Parathyroid adenoma (tissue), 2 donors: ENCODE measurements at regions not wholly inside any gene's neighbourhood (a gene's known extent, or its start where the extent isn't known, plus 50 kb on each side); places are given as distances from the start of the nearest gene placed in this dataset.
"Not testable (repeated sequence)": the region's sequence is repeated elsewhere in the genome, so short reads cannot be mapped to it uniquely, and the experiment has no call there.

ENCODE experiments used
- H2AFZ ChIP-seq: fragments of 300-600 bp; sonication (generic); one replicate; pipeline ENCODE4 v1.7.0; 2017; ENCODE audit warnings: antibody characterized with exemption, mild to moderate bottlenecking
- H3K27ac ChIP-seq: fragments of 300-600 bp; sonication (generic); one replicate; pipeline ENCODE4 v1.7.0; 2017
- H3K27me3 ChIP-seq: fragments of 300-600 bp; sonication (generic); one replicate; pipeline ENCODE4 v1.7.0; 2017; ENCODE audit warnings: low read length; ENCODE audit not compliant: control insufficient read depth, insufficient read depth
- H3K36me3 ChIP-seq: fragments of 300-600 bp; sonication (generic); one replicate; pipeline ENCODE4 v1.7.0; 2017; ENCODE audit warnings: low read length; ENCODE audit not compliant: control insufficient read depth, insufficient read depth
- H3K4me1 ChIP-seq: fragments of 300-600 bp; sonication (generic); one replicate; pipeline ENCODE4 v1.7.0; 2017; ENCODE audit warnings: control low read depth
- H3K4me2 ChIP-seq: fragments of 300-600 bp; sonication (generic); one replicate; pipeline ENCODE4 v1.7.0; 2017; ENCODE audit warnings: low read length
- H3K4me3 ChIP-seq: fragments of 300-600 bp; sonication (generic); one replicate; pipeline ENCODE4 v1.7.0; 2017; ENCODE audit warnings: low read depth, low read length
- H3K79me2 ChIP-seq: fragments of 300-600 bp; sonication (generic); one replicate; pipeline ENCODE4 v1.7.0; 2017; ENCODE audit warnings: control low read depth
- H3K9ac ChIP-seq: fragments of 300-600 bp; sonication (generic); one replicate; pipeline ENCODE4 v1.7.0; 2017; ENCODE audit warnings: mild to moderate bottlenecking
- H3K9me3 ChIP-seq: fragments of 300-600 bp; sonication (generic); one replicate; pipeline ENCODE4 v1.7.0; 2017; ENCODE audit warnings: low read length; ENCODE audit not compliant: control insufficient read depth
- TF ChIP-seq, protein P1 (sequence below): fragments of 300-600 bp; sonication (generic); IDR thresholded peaks from one replicate; pipeline ENCODE4 v1.7.0; 2017; ENCODE audit warnings: antibody characterized with exemption, mild to moderate bottlenecking
- donor health status: primary hyperparathyroidism.

DNA sequence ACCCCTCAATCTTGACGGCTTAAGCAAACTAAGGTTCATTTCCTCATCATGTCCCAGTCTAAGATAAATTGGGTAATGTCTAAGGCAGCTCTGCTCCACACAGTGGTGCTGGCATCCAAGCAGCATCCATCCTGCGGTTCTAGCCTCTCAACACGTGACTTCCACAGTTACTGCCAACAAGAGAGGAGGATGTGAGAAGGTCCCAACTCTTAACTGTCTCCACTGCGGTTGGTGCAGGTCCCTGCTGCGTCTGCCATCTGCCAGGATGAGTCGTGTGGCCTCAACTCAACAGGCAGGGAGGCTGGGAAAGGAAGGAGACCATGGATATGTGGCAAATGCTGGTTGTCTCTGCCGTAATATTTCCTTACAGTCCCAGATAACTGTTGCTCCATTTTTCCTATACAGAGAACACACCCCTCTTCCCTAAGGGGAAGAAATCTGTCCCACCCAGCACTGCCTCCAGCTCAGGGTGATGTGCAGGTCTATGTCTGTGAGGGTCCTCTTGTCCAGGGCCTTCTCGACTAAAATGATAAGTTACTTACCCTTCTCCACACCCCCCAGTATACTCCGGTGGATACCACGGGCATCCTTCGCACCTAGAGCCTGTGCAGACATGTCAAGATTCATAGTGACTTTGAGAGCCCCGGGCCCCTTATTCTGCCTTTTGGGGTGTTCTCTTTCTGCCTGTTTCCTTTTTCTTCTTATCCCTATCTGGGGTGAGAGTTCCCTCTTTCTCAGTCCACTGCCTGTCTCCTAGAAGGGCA lies 64.7 kb downstream of the KCNJ18 start:
- H3K27me3 ChIP-seq: no peaks in the 10 kb centered on the region
- no peak overlapping the region for H3K27ac ChIP-seq
- no peak overlapping the region for H3K9ac ChIP-seq
- no peaks in the 10 kb centered on the region for H3K36me3 ChIP-seq
- TF ChIP-seq, protein P1, sequence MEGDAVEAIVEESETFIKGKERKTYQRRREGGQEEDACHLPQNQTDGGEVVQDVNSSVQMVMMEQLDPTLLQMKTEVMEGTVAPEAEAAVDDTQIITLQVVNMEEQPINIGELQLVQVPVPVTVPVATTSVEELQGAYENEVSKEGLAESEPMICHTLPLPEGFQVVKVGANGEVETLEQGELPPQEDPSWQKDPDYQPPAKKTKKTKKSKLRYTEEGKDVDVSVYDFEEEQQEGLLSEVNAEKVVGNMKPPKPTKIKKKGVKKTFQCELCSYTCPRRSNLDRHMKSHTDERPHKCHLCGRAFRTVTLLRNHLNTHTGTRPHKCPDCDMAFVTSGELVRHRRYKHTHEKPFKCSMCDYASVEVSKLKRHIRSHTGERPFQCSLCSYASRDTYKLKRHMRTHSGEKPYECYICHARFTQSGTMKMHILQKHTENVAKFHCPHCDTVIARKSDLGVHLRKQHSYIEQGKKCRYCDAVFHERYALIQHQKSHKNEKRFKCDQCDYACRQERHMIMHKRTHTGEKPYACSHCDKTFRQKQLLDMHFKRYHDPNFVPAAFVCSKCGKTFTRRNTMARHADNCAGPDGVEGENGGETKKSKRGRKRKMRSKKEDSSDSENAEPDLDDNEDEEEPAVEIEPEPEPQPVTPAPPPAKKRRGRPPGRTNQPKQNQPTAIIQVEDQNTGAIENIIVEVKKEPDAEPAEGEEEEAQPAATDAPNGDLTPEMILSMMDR: no peak
- H3K4me2 ChIP-seq: no peak overlapping the region
- no peak overlapping the region for H3K4me3 ChIP-seq
- H3K9me3 ChIP-seq: no peaks in the 10 kb centered on the region
- no peaks in the 10 kb centered on the region for H3K4me1 ChIP-seq
- H3K79me2 ChIP-seq: no peaks in the 10 kb centered on the region
- no peak overlapping the region for H2AFZ ChIP-seq

DNA sequence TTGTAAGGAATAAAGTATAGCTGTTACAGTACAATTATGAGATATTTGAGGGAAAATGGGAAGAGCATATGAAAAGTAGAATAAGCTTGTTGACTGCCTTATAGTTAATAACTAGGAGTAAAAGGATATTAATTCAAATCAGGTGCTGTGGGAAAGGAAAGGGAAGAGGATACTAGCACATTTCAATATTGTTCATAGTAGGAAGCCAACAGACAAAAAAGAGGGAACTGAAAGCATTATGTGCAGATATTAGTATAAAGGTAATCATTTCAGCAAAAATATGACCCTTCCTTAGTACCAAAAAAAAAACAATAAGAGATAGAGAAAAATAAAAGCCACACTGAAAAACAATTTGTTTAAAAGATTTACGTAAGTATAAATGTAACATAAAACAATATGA lies 67.3 kb downstream of the KCNJ18 start:
- H3K27ac ChIP-seq, H3K9ac ChIP-seq, H3K36me3 ChIP-seq, H3K9me3 ChIP-seq, H3K79me2 ChIP-seq, H3K27me3 ChIP-seq, H2AFZ ChIP-seq, H3K4me3 ChIP-seq, H3K4me2 ChIP-seq, H3K4me1 ChIP-seq: not testable (repeated sequence)

DNA sequence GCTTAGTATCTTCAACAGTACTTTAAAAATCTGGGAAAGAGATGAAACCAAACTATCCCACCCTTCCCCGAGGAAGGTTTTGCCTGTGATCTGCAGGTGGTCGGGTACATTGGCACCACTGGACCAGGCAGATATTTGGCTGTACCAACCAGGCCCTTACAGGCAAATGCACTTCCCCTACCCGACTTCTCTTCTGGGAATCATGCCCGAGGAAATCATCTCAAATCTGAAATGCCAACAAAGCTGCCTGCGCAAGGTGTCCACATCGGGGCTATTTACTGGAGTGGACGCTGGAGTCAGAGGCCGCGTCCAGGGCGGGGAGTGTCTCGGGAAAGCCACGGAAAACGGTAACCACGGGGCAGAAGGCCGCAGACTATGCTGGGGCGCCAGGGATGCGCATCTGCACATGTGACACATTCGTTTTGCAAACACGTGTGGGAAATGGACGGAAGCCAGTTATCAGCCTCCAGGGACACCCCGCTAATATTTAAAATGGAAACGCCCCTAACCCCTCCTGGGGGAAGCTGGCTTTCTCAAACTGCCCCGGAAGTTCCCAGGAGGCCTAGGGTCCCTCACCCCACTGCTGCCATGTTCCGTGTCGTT lies 71.5 kb downstream of the KCNJ18 start:
- H3K9me3 ChIP-seq, H3K4me2 ChIP-seq, H3K27ac ChIP-seq, H3K4me1 ChIP-seq, H2AFZ ChIP-seq, H3K79me2 ChIP-seq, H3K9ac ChIP-seq, H3K4me3 ChIP-seq, H3K27me3 ChIP-seq, H3K36me3 ChIP-seq: not testable (repeated sequence)

DNA sequence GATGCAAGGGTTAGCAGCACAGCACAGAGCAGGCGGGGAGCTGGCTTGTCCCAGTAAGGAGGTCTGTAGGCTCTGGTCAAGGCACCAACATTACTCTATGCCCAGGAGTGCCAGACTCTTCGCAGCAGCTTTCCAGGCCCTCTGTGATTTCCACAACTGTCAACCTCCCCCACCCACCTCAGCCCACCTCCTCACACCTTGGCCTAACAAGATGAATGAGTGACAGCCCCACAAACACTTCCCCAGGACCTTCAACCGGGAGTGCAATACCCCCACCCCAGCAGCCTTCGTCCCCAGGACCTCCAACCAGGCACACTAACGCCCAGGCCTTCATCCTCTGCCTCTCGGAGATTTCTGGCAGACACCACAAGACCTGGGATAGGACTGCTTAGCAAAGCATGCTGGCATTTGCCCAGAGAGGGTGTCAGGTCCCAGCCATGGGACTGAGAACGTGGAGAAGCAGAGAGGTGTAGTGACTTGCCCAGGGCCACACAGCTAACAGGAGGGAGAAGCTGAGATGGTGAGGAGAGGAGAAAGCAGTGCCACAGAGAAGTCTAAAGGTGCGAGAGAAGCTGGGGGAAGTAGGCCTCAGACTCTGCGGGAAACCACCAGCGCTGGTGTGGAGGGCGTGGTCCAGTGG lies 73.4 kb downstream of the KCNJ18 start:
- not testable (repeated sequence) for H3K79me2 ChIP-seq, H3K4me3 ChIP-seq, H3K27me3 ChIP-seq, H3K27ac ChIP-seq, H3K9me3 ChIP-seq, H2AFZ ChIP-seq, H3K36me3 ChIP-seq, H3K4me2 ChIP-seq, H3K4me1 ChIP-seq, H3K9ac ChIP-seq

DNA sequence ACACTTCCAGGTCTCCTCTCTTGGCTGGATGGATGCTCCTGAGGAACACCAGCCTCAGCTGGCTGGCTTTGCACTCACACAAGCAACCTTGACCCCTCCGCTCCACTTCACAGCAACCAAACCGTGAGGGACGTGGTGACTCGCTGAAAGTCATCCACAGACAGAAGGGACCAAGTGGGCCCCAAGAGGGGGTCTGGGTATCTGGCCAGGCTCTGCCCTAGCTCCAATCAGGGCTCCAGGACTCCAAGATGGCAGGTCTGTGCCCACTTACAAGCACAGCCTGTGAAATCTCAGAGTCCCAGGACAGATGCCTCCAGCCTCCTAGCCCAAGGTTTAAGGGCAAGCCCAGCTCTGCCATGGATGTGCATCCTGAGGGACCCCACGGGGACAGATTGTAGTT lies 74.2 kb downstream of the KCNJ18 start:
- H3K9ac ChIP-seq, H3K27ac ChIP-seq, H3K4me1 ChIP-seq, H3K79me2 ChIP-seq, H3K9me3 ChIP-seq, H3K4me2 ChIP-seq, H2AFZ ChIP-seq, H3K4me3 ChIP-seq, H3K36me3 ChIP-seq, H3K27me3 ChIP-seq: not testable (repeated sequence)

DNA sequence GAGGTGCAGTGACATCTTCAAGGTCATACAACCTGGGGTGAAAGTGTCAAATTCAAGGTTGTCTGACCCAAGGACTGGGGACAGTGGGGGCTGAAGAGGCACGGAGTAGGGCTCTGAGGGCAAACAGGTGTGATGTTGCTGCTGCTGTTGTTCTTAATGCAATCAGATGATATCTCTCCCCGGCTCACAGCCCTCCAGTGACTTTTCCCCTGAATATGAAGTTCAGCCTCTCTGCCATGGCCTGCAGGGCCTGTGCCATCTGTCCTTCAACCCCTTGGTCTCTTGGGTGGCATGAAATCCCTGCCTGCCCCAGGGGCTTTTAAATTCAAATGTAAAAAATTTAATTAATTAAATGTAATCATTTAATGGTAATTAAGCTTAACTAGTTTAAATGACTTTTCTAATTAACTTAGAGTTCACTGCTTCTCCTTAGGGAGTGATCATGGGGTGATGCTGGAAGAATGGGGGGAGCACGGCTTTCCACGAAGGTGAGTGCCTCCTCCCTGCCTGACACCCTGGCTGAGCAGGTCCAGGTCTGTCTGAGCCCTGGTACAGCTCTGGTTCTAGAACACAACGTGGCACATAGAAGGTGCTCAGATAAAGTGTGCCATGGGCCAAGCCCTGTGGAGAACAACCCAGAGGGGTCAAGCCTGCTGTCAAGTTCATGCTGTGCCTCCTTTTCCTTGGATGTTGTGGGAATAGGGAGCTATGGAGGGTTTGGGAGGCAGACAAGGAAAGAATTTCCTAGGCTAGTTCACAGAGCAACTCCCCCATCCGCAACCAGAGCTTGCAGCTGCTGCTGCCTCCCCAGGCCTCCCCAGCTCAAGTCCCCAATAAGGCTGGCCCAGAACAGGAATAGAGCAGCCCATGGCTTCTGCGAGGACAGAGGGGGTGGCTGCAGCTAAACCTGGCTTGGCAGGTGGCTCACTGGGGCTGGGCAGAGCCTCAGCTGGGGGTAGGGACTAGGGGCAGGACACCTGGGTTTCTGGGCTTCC lies 75.1 kb downstream of the KCNJ18 start:
- not testable (repeated sequence) for H3K9me3 ChIP-seq, H3K4me2 ChIP-seq, H3K4me3 ChIP-seq, H3K36me3 ChIP-seq, H3K9ac ChIP-seq, H3K27ac ChIP-seq, H3K79me2 ChIP-seq, H3K4me1 ChIP-seq, H2AFZ ChIP-seq, H3K27me3 ChIP-seq

DNA sequence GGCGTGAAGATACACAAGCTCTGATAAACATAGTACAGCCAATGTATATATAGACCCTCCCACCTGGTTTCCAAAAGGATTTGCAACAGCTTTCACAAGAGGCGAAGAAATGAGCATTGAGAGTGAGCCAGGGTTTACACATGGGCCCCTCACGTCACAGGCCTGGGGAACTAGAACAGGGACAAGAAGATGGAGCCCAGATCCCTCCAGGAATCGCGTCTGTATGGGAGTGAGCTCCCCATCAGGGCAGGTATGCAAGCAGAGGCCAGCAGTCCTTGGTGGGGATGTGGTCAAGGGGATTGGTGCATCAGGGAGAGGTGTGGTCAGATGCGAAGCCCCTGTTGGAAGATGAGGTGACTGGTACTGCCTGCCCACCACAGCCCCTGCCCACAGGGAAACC lies 75.9 kb downstream of the KCNJ18 start:
- H3K9ac ChIP-seq, H3K9me3 ChIP-seq, H3K27ac ChIP-seq, H2AFZ ChIP-seq, H3K4me2 ChIP-seq, H3K4me3 ChIP-seq, H3K79me2 ChIP-seq, H3K36me3 ChIP-seq, H3K27me3 ChIP-seq, H3K4me1 ChIP-seq: not testable (repeated sequence)

DNA sequence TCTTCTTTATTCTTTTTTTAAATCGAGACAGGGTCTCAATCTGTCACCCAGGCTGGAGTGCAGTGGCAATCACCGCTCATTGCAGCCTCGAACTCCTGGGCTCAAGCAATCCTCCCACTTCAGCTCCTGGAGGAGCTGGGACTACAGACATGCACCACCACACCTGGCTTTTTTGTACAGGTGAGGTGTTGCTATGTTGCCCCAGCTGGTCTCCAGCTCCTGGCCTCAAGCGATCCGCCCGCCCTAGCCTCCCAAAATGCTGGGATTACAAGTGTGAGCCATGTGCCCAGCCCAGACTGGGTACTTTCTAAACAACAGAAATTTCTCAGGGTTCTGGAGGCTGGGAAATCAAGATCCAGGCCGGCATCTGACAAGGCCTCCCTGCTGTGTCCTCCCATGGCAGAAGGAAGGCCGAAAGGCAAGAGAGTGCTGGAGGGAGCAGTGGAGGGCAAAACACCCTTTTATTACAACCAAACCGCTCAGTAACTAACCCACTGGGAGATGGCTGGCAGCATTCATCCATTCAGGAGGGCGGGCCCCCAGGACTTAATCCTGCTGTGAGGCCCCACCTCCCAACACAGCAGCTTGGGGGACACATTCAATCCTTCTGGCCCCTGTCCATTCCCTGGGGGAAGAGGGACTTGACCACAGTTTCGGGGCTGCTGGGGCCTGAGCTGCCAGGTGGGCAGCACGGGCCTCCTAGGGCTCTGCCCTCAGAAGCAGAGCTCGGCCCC lies 76.6 kb downstream of the KCNJ18 start:
- H3K4me1 ChIP-seq, H3K4me2 ChIP-seq, H3K4me3 ChIP-seq, H3K27ac ChIP-seq, H3K9ac ChIP-seq, H3K9me3 ChIP-seq, H3K27me3 ChIP-seq, H3K36me3 ChIP-seq, H2AFZ ChIP-seq, H3K79me2 ChIP-seq: not testable (repeated sequence)

DNA sequence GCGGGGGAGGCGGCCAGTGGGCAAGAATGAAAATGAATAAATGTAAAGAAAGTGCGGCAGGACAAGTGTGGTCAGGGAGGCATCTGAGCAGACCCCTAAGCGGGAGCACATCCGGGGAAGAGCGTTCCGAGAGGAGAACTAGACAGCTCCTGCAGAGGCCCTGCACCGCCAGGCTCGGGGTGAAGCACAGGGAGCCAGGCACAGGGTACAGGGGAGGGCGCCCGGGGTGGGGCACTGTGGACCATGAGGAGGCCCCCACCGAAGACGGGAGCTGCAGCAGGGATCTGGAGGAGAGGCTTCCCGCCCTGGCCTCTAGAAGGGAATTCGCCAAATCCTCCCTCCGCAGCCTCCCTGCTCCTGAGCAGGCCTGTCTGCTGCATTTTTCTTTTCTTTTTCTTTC lies 77.5 kb downstream of the KCNJ18 start:
- not testable (repeated sequence) for H3K27ac ChIP-seq, H3K4me1 ChIP-seq, H3K36me3 ChIP-seq, H3K9me3 ChIP-seq, H3K9ac ChIP-seq, H3K27me3 ChIP-seq, H3K4me3 ChIP-seq, H2AFZ ChIP-seq, H3K4me2 ChIP-seq, H3K79me2 ChIP-seq
